Stomach (tissue), 4 donors: ENCODE measurements at regions not wholly inside any gene's neighbourhood (a gene's known extent, or its start where the extent isn't known, plus 50 kb on each side); places are given as distances from the start of the nearest gene placed in this dataset.

Source experiments
- CTCF ChIP-seq, 7 experiments: fragments of 450-650 bp in 4 of 7; fragments of 200-600 bp in 3 of 7; sonication (generic) in 3 of 7; IDR thresholded peaks; one replicate each; pipeline ENCODE4 v1.5.1; 2016 to 2019; ENCODE audit warnings: antibody characterized with exemption in 7 of 7, control low read depth in 2 of 7, mild to moderate bottlenecking in 1 of 7
- EP300 ChIP-seq: sonication (generic); formaldehyde crosslinking; IDR thresholded peaks from one replicate; pipeline ENCODE4 v1.6.1; 2017; ENCODE audit warnings: antibody characterized with exemption
- POLR2A ChIP-seq, 4 donors: fragments of 450-650 bp; IDR thresholded peaks; one replicate each; pipeline ENCODE4 v1.6.1; 2016; ENCODE audit warnings: antibody characterized with exemption in 4 of 4, control low read depth in 2 of 4, mild to moderate bottlenecking in 1 of 4, moderate library complexity in 1 of 4
- POLR2AphosphoS5 ChIP-seq, 3 donors: sonication (generic); formaldehyde crosslinking; IDR thresholded peaks; one replicate each; pipeline ENCODE4 v1.6.1; 2016; ENCODE audit warnings: antibody characterized with exemption in 3 of 3

- TF ChIP-seq POLR2A (IDR thresholded peaks at IDR 0.05): no peak
- TF ChIP-seq CTCF (IDR thresholded peaks at IDR 0.05): no peak
- no peak for TF ChIP-seq EP300
- TF ChIP-seq POLR2AphosphoS5 (IDR thresholded peaks at IDR 0.05): no peak
Observed at GRCh38 chr20:53683506-53683905, 89.9 kb upstream of the ZNF217 start.
